A549 (cell line): ENCODE measurements at regions not wholly inside any gene's neighbourhood (a gene's known extent, or its start where the extent isn't known, plus 50 kb on each side); places are given as distances from the start of the nearest gene placed in this dataset.

Source experiments
- CHD2 ChIP-seq: fragments of 150-350 bp; IDR thresholded peaks from 2 replicates; pipeline ENCODE4 v1.6.1; 2014; ENCODE audit warnings: low read length; ENCODE audit not compliant: partially characterized antibody
- MAFK ChIP-seq: fragments of 450-650 bp; IDR thresholded peaks from 2 replicates; pipeline ENCODE4 v1.6.1; 2014; ENCODE audit not compliant: partially characterized antibody
- MAX ChIP-seq: IDR thresholded peaks from 2 replicates; pipeline ENCODE4 v1.6.1; 2012
- USF2 ChIP-seq: fragments of 450-650 bp; IDR thresholded peaks from 2 replicates; pipeline ENCODE4 v1.6.1; 2014; ENCODE audit warnings: antibody characterized with exemption

GRCh38 chr10:76787746-76788451, 849.7 kb downstream of the KCNMA1 start:
- TF ChIP-seq USF2 (no peak), MAFK (peak; percentile 51), CHD2 (no peak), MAX (no peak)
